ENCODE measurements at regions not wholly inside any gene's neighbourhood (a gene's known extent, or its start where the extent isn't known, plus 50 kb on each side); places are given as distances from the start of the nearest gene placed in this dataset.

GRCh38 chr12:107873223-107873622 lies 98.7 kb downstream of the ASCL4 start:
- Histone ChIP-seq H3K27ac (no peak overlapping the region), H2AFZ (no peak overlapping the region), H4K20me1 (ENCODE audit: insufficient read depth) (no peaks in the 10 kb centered on the region), H3K9me2 (ENCODE audit: insufficient read depth) (no peaks in the 10 kb centered on the region), H3K79me2 (ENCODE audit: insufficient read depth) (no peaks in the 10 kb centered on the region), H3K4me1 (ENCODE audit: insufficient read depth) (no peaks in the 10 kb centered on the region), H3K4me2 (ENCODE audit: unreplicated experiment) (no peak overlapping the region), H3F3A (ENCODE audit: insufficient read depth) (no peaks in the 10 kb centered on the region), H3K4me3 (no peak overlapping the region), H3K9me3 (ENCODE audit: low read depth) (no peaks in the 10 kb centered on the region), H3K9ac (no peak overlapping the region), H3K36me3 (ENCODE audit: low read depth) (no peaks in the 10 kb centered on the region), H3K27me3 (replicated peaks; ENCODE audit: insufficient read depth) (peaks cover 19% of the 10 kb centered on the region)
- in situ Hi-C loops (cut with MboI), result no loop called here
- TF ChIP-seq EZH2phosphoT487 (IDR thresholded peaks at IDR 0.05; ENCODE audit: insufficient read depth, low read depth) (no peak), EZH2 (IDR thresholded peaks at IDR 0.05; ENCODE audit: insufficient read depth, poor library complexity, severe bottlenecking) (no peak)
- WGBS, 2 experiments (ENCODE audit: low coverage in 1 of 2, low lambda C conversion rate in 2 of 2, missing lambda C conversion rate in 2 of 2), result 22 to 24% methylated on average over 14 of the region's 14 CpGs
- DNase-seq, result no peak

- TF ChIP-seq EZH2phosphoT487 (IDR thresholded peaks at IDR 0.05; ENCODE audit: insufficient read depth, low read depth), result no peak
- no peak for TF ChIP-seq EZH2 (IDR thresholded peaks at IDR 0.05; ENCODE audit: insufficient read depth, poor library complexity, severe bottlenecking)
Observed at GRCh38 chr12:107875786-107876185, 101.3 kb downstream of the ASCL4 start.

GRCh38 chr12:107884769-107885694 lies 110.5 kb downstream of the ASCL4 start:
- no peaks in the 10 kb centered on the region for H3K9me3 ChIP-seq (ENCODE audit: low read depth)

More at GRCh38 chr12:107875786-107876185, 101.3 kb downstream of the ASCL4 start:
- Histone ChIP-seq H3K79me2 (ENCODE audit: insufficient read depth) (no peaks in the 10 kb centered on the region), H2AFZ (no peak overlapping the region), H3K4me3 (no peak overlapping the region), H3K4me2 (ENCODE audit: unreplicated experiment) (no peak overlapping the region), H3K9me3 (ENCODE audit: low read depth) (no peaks in the 10 kb centered on the region), H3F3A (ENCODE audit: insufficient read depth) (no peaks in the 10 kb centered on the region), H3K9ac (no peak overlapping the region), H3K4me1 (ENCODE audit: insufficient read depth) (no peaks in the 10 kb centered on the region), H4K20me1 (ENCODE audit: insufficient read depth) (no peaks in the 10 kb centered on the region), H3K9me2 (ENCODE audit: insufficient read depth) (no peaks in the 10 kb centered on the region), H3K27me3 (replicated peaks; ENCODE audit: insufficient read depth) (peaks cover 11% of the 10 kb centered on the region; the same call in 1 of the 2 replicates), H3K36me3 (ENCODE audit: low read depth) (no peaks in the 10 kb centered on the region), H3K27ac (no peak overlapping the region)
- WGBS, 2 experiments (ENCODE audit: low coverage in 1 of 2, low lambda C conversion rate in 2 of 2, missing lambda C conversion rate in 2 of 2), result 32 to 34% methylated on average over 7 of the region's 7 CpGs
- in situ Hi-C loops (cut with MboI), result no loop called here
- no peak for DNase-seq

GRCh38 chr12:107888789-107889188 lies 114.3 kb downstream of the ASCL4 start:
- Histone ChIP-seq H3K9me3 (ENCODE audit: low read depth) (no peaks in the 10 kb centered on the region), H3K9me2 (ENCODE audit: insufficient read depth) (no peaks in the 10 kb centered on the region), H3K79me2 (ENCODE audit: insufficient read depth) (no peaks in the 10 kb centered on the region), H3K27ac (no peak overlapping the region), H3K4me1 (ENCODE audit: insufficient read depth) (no peaks in the 10 kb centered on the region), H3K36me3 (ENCODE audit: low read depth) (no peaks in the 10 kb centered on the region), H4K20me1 (ENCODE audit: insufficient read depth) (no peaks in the 10 kb centered on the region), H2AFZ (no peak overlapping the region), H3F3A (ENCODE audit: insufficient read depth) (no peaks in the 10 kb centered on the region), H3K27me3 (replicated peaks; ENCODE audit: insufficient read depth) (peaks cover 10% of the 10 kb centered on the region), H3K4me3 (no peak overlapping the region), H3K9ac (no peak overlapping the region), H3K4me2 (ENCODE audit: unreplicated experiment) (no peak overlapping the region)
- whole genome bisulfite sequencing, 2 experiments (ENCODE audit: low coverage in 1 of 2, low lambda C conversion rate in 2 of 2, missing lambda C conversion rate in 2 of 2), result 0 to 4% methylated on average over 4 of the region's 4 CpGs
- in situ Hi-C loops (cut with MboI), result loop anchor here (5.0 kb wide), 1 partner anchor 211 kb away; no protein-coding TSS in a partner anchor
- TF ChIP-seq EZH2phosphoT487 (IDR thresholded peaks at IDR 0.05; ENCODE audit: insufficient read depth, low read depth), result no peak
- no peak for TF ChIP-seq EZH2 (IDR thresholded peaks at IDR 0.05; ENCODE audit: insufficient read depth, poor library complexity, severe bottlenecking)
- no peak for DNase-seq

More at GRCh38 chr12:107884769-107885694, 110.5 kb downstream of the ASCL4 start:
- Histone ChIP-seq H3K4me1 (ENCODE audit: insufficient read depth) (no peaks in the 10 kb centered on the region), H3K9me2 (ENCODE audit: insufficient read depth) (no peaks in the 10 kb centered on the region), H2AFZ (no peak overlapping the region), H3F3A (ENCODE audit: insufficient read depth) (no peaks in the 10 kb centered on the region), H3K79me2 (ENCODE audit: insufficient read depth) (no peaks in the 10 kb centered on the region), H3K27me3 (replicated peaks; ENCODE audit: insufficient read depth) (peaks cover 10% of the 10 kb centered on the region), H3K4me2 (ENCODE audit: unreplicated experiment) (no peak overlapping the region), H3K36me3 (ENCODE audit: low read depth) (no peaks in the 10 kb centered on the region), H3K27ac (no peak overlapping the region), H3K4me3 (no peak overlapping the region), H3K9ac (no peak overlapping the region), H4K20me1 (ENCODE audit: insufficient read depth) (no peaks in the 10 kb centered on the region)
- in situ Hi-C loops (cut with MboI), result loop anchor here (5.0 kb wide), 1 partner anchor 208 kb away; no protein-coding TSS in a partner anchor
- peak; percentile 79 for DNase-seq
- TF ChIP-seq EZH2 (IDR thresholded peaks at IDR 0.05; ENCODE audit: insufficient read depth, poor library complexity, severe bottlenecking) (no peak), EZH2phosphoT487 (IDR thresholded peaks at IDR 0.05; ENCODE audit: insufficient read depth, low read depth) (no peak)
- 14% methylated on average over 7 of the region's 7 CpGs for WGBS, 2 experiments (ENCODE audit: low coverage in 1 of 2, low lambda C conversion rate in 2 of 2, missing lambda C conversion rate in 2 of 2)

Data from GM23248 (cell line).